GM19328 (cell line): ENCODE measurements at regions not wholly inside any gene's neighbourhood (a gene's known extent, or its start where the extent isn't known, plus 50 kb on each side); places are given as distances from the start of the nearest gene placed in this dataset.
"Not testable (repeated sequence)": the region's sequence is repeated elsewhere in the genome, so short reads cannot be mapped to it uniquely, and the experiment has no call there.

Source experiments
- ATAC-seq: cut with Tn5 transposase; IDR thresholded peaks from one replicate; pipeline ENCODE4 v1.9.1; 2021; ENCODE audit warnings: mild to moderate bottlenecking, moderate library complexity; ENCODE audit not compliant: unreplicated experiment

GRCh38 chr6:169101981-169102380 is 151.7 kb downstream of the THBS2 start:
- ATAC-seq, result no peak

DNA sequence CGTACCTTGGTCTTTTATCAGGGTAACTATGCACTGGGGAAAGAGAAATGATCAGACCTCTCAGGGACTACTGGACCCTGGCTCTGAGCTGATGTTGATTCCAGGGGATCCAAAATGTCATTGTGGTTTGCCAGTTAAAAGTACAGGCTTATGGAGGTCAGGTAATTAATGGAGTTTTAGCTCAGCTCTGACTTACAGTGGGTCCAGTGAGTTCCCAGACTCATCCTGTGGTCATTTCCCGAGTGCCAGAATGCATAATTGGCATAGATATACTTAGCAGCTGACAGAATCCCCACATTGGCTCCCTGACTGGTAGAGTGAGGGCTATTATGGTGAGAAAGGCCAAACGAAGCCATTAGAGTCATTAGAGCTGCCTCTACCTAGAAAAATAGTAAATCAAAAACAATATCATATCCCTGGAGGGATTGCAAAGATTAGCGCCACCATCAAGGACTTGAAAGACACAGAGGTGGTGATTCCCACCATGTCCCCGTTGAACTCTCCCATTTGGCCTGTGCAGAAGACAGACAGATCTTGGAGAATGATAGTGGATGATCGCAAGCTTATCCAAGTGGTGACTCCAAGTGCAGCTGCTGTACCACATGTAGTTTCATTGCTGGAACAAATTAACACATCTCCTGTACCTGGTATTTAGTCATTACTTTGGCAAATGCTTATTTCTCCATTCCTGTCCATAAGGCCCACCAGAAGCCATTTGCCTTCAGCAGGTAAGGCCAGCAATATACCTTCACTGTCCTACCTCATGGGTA is 152.4 kb downstream of the THBS2 start:
- no peak for ATAC-seq

DNA sequence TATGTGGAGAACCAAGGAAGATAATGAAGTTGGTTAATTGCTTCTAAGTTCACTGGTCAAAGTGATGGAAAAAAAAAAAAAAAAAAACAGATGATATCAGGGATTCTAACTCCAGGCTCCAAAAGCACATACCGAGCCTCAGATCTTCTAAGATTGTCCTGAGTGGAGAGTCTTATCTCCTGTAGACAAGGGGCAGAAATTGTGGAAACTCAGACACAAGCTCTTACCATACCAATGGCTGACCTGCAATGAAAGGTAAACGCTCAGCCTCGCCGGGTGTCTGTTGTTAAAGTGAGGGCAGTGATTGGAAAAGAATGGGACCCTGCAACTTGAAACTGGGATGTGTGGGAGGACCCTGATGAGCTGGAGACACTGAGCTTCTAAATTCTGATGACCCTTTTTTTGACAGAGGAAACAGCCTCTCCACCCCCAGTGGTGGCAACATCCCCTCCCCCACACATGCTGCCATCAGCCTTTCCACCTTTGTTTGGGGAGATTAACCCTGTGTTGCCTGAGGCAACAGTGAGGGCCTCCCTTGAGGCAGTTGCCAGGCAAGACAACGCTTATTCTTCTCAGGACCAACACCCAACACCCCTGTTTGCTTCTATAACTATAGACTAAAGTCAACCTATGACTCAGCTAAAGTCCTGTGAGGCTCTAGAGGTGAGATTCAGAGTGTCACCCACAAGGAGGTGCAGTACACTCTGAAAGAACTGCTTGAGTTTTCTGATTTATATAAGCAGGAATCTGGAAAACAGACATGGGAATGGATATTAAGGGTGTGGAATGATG is 154.0 kb downstream of the THBS2 start:
- ATAC-seq, result no peak

DNA sequence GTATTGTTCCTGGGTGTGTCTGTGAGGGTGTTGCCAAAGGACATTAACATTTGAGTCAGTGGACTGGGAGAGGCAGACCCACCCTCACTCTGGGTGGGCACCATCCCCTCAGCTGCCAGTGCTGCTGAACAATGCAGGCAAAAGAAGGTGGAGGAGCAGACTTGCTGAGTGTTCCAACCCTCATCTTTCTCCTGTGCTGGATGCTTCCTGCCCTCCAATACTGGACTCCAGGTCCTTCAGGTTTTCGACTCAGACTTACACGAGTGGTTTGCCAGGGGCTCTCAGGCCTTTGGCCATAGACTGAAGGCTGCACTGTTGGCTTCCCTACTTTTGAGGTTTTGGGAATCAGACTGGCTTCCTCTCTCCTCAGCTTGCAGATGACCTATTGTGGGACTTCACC is 155.0 kb downstream of the THBS2 start:
- not testable (repeated sequence) for ATAC-seq

DNA sequence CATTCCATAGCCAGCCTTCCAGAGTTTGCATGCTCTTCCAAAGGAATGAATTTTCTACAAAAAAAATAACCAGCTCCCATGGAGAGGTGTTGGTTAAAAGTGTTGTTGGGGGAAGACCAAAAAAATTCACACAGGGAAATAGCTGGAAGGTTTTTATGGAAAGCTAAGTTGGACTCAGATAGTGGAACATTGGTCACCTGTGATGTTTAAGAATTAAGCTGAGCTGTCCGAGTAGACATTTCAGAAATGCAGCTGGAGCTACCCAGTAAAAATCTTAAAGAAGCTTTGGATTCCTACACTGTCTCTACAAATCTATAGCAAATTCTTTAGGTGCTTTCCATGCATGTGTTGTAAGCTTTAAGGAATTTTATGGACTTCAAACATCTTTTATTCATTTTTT is 155.5 kb downstream of the THBS2 start:
- no peak for ATAC-seq

DNA sequence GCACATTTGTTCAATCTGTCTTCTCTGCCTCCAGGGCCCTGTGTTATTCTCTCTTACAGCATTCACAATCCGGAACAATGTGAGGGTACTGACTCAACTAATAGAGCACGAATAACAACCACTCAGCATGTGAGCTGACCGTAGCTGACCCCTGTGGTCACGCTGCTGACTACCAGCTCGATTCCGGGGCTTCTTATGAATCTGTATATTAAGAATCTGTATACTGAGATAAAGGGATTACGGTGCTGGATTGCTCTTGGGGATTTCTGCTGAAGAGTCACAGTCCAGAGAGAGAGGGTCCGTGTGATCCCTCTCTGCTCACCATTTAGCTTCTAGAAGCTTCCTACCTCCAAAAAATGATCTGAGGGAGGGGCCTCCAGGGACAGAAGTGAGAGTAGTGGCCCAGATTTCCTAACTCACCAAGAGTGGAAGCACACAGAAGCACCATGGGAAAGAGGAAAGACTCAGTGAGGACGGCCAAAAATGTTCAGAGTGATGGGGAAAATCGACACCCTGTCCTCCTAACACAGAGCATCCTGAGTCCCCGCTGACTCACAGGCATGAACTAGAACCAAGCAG is 156.2 kb downstream of the THBS2 start:
- ATAC-seq, result no peak

DNA sequence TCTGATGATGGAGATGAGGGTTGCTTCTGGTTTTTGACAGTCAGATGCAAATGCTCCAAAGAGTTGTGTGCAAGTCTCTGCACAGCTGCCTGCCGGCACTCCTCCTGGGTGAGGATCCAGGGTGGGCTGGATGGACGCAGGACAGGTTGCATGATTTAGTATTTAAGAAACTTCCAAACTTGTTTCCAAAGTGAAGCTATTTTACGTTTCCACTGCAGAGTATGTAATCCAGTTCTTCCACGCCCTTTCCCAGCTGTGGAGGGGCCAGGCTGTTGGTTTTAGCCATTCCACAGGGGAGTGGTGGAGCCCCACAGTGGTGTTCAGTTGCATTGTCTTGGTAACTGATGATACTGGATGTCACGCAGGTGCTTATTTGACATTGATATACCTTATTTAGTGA is 157.3 kb downstream of the THBS2 start:
- no peak for ATAC-seq

DNA sequence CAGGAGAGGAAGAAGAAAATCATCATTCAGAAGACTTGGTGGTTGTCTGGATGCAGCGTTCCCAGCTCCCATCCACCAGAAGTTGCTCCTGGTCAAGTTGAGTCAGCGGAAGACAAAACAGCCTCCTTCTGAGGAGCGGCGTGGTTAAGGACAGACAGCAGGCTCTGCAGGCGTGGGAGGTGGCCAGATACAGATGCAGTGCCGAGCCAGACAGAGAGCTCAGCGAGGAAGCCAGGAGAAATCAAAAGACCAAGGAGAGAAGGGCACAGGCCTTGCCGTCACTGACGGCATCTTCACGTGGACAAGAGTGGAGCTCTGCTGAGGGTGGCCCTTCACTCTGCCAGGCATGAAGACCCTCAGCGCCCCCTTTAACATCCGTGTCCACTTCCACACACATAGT is 158.5 kb downstream of the THBS2 start:
- ATAC-seq, result no peak

DNA sequence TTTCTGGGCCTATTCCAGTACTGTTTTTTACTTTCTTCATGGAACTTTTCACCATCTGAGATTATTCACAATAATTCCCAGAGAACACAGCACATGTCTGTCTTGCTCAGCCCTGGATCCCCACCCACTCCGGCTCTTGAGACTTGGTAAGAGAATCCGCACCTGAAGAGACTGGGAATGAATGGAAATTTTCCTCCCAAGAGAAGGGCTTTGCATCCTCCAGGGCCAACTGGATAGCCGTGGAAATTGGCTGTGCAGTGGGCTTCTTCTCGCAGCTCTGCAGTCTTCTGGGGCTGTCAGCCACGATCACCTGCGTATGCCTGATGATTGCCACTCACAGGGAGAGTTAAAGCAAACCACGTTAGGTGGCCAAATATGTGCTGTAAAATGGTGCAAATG is 159.1 kb downstream of the THBS2 start:
- no peak for ATAC-seq

DNA sequence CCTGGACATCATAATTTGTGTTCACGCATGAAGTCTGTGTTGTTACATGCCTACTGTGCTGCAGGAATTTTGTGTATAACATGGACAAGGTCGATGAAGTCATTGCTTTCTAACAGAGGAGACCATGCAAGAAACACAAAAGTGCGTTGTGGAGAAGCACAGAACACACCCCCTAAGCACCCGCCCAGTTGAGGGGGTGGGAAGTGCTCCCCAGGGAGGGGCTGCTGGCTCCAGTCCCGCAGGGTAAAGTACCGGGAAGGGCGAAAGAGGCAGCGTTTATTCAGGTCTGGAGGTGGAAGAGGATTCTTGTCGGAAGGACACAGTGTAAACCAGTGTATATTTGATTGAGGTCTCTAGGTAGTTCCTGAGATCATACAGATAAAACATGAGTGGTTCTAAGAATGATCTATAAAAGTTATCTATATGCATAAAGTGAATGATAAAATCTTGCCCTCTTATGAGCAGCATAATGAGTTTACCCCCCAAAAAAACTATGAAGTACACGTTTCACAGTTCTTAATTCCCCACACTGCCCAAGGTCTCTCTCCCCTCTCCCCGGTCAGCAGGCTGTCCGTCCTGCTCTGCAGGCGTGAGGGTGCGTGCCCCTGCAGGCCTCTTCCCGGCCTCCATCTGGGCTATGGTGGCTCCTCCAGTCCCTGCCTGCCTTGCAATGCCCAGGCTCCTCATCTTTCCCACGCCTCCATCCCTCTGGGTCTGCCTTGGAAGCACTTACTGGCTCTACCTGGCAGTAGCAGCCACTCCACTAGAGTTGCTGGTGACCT is 159.7 kb downstream of the THBS2 start:
- ATAC-seq, result no peak

- no peak for ATAC-seq
Measured at GRCh38 chr6:169093066-169093723, 160.5 kb downstream of the THBS2 start.

DNA sequence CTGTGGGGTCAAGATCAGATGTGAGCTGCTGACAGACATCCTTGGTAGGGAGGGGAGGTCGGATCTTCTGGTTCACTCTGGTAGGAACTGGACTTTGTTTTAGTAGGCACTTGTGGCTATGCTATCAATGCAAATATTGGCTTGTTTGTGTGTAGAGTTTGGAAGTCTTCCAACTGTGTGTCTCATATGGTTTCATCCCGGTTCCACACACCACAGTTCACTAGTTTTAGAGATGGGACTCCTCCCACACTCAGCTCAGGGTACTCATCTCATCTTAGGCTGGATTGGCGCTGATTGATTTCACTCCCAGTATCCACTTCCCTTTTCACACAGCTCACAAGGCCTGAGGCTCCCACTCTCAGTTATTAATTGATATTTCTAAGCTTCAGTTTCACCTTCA is 161.3 kb downstream of the THBS2 start:
- no peak for ATAC-seq

- ATAC-seq, result not testable (repeated sequence)
Measured at GRCh38 chr6:169090514-169091127, 163.0 kb downstream of the THBS2 start.

DNA sequence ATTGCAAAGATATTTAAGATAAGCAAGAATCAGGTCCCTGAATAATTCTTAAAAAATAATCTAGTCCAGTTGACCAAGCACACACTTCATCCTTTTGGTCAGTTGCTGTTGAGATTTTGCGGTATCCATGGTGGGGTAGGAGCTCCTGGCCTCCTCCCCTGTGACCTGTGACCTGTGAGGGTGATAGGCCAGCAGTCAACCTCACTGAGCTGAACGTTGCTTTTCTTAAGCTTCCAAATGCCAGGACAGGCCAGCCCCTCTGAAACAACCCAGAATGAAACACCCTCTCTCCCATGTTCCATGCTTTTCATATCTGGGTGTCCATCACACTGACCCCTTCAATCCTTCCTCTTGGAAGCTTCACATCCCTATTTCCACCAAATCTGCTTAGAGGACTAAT is 164.9 kb downstream of the THBS2 start:
- ATAC-seq, result no peak

DNA sequence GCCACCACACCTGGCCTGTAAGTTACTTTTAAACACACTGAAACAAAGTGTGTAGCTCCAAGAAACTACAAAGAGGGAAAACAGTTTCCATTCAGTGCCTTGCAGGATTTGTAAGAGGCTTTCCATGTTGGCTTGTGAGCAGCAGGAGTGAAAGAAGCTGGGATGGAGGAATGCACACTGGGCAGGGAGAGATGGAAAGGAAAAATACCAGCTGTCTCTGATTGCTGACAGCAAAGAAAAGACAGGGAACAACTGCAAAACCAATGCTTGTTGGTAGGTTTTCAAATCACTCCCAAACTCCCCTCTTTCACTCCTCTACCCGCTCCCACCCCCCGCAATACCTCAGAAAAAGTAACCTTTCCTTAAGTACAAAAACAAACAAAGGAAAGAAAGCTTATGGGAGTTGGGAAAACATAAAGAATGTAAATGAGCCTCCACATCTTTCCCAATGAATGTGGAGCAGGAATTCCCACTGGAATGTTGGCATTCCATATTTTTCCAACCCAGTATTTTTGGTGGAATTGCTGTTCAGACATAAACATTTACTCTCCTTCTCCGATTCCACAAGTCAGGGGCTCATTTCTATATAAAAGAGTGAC is 166.1 kb downstream of the THBS2 start:
- ATAC-seq, result no peak

- not testable (repeated sequence) for ATAC-seq
Measured at GRCh38 chr6:169086616-169087015, 167.0 kb downstream of the THBS2 start.

DNA sequence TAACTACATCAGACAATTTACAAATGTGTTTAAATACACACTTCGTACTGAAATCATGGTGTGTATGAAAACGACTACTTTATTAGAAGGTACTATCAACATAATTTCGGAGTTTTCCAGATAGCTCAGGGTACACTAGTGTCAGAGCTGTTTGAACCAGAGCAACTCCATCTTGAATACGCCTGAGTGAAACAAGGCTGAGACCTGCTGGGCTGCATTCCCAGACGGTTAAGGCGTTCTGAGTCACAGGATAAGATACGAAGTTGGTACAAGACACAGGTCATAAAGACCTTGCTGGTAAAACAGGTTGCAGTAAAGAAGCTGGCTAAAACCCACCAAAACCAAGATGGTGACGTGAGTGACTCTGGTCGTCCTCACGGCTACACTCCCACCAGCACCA is 167.6 kb downstream of the THBS2 start:
- ATAC-seq, result no peak

DNA sequence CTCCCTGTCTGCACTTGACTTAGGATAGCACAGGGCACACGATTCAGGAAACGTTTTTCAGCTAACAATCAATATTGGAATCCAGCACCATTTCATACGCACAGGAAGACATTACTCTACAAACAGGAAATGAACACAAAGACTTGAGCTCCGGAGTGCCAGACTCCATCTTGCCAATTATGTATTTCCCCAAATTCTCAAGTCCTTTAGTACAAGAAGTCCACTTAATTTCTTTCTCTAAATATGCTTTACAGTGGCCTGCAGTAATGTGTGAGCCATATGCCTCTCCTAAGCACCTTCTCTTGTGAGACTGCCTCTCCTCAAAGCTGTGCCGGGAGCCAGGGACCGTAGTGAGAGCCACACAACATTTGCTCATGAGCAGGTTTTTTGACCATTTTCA is 168.2 kb downstream of the THBS2 start:
- no peak for ATAC-seq

GRCh38 chr6:169084557-169084956 is 169.1 kb downstream of the THBS2 start:
- ATAC-seq, result not testable (repeated sequence)

DNA sequence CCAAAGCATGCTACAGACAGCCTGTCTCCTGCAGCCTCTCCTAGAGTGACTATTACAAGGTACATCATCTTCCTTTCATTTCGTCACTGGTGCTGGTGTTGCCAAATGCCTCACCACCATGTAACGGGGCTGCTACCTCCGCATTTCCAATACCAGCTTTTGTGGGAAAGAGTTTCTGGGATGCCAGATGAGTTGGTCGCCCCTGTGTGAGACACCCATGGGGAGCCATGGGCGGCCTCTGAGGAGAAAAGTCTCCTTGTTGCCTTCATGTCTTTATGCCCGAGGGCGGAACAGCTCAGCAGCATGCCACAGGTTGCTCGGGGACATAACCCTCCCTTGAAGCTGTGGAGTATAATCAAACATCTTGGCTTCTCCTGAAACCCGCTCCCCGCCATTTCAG is 169.6 kb downstream of the THBS2 start:
- no peak for ATAC-seq
